AG04449 (cell line): ENCODE measurements at regions not wholly inside any gene's neighbourhood (a gene's known extent, or its start where the extent isn't known, plus 50 kb on each side); places are given as distances from the start of the nearest gene placed in this dataset.

Experiments used
- CTCF ChIA-PET: fragments of 350-600 bp; formaldehyde crosslinking; extraction: SDS; loops from one replicate; lab custom pipeline; 2021; ENCODE audit warnings: antibody characterized with exemption; lab: Yijun Ruan, JAX
- POLR2A ChIA-PET: fragments of 400-600, 350-600 bp; formaldehyde crosslinking; extraction: SDS; loops from one replicate; lab custom pipeline; 2020; ENCODE audit warnings: antibody characterized with exemption, inconsistent platforms; lab: Yijun Ruan, JAX
- DNase-seq: peaks from one replicate; pipeline ENCODE4 v3.0.0-alpha.2; 2010; ENCODE audit warnings: low read depth, low spot score
- H3K4me3 ChIP-seq: 2 replicates; pipeline ENCODE4 v1.5.1; 2011; ENCODE audit warnings: low read depth, mild to moderate bottlenecking, control low read depth, low read length
- TF ChIP-seq, protein P1 (sequence below): IDR thresholded peaks from one replicate; pipeline ENCODE4 v1.5.1; 2011; ENCODE audit warnings: mild to moderate bottlenecking, moderate library complexity, low read length, control low read depth, inconsistent platforms; ENCODE audit not compliant: insufficient read depth; ENCODE audit errors: missing control alignments

DNA sequence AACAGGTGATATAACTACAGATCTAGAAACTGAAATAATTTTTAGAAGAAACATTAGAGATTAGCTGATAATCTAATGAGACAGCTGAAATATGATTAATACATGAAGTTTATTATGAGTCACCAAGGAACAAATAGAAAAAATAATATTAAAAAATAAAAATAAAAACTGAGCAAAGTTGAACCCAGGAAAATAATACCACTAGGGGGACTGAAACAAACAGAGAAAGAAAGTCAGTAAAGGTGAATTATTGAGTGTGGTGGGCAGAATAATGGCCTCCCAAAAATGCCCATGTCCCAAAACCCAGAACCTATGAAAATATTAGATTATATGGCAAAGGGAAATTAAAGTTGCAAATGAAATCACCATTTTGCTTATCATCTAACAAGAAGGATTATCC is 820.7 kb upstream of the INTU start:
- ChIA-PET POLR2A (no interaction called here), CTCF (no interaction called here)
- TF ChIP-seq, protein P1, sequence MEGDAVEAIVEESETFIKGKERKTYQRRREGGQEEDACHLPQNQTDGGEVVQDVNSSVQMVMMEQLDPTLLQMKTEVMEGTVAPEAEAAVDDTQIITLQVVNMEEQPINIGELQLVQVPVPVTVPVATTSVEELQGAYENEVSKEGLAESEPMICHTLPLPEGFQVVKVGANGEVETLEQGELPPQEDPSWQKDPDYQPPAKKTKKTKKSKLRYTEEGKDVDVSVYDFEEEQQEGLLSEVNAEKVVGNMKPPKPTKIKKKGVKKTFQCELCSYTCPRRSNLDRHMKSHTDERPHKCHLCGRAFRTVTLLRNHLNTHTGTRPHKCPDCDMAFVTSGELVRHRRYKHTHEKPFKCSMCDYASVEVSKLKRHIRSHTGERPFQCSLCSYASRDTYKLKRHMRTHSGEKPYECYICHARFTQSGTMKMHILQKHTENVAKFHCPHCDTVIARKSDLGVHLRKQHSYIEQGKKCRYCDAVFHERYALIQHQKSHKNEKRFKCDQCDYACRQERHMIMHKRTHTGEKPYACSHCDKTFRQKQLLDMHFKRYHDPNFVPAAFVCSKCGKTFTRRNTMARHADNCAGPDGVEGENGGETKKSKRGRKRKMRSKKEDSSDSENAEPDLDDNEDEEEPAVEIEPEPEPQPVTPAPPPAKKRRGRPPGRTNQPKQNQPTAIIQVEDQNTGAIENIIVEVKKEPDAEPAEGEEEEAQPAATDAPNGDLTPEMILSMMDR = no peak
- no peak overlapping the region for H3K4me3 ChIP-seq
- DNase-seq = no peak

DNA sequence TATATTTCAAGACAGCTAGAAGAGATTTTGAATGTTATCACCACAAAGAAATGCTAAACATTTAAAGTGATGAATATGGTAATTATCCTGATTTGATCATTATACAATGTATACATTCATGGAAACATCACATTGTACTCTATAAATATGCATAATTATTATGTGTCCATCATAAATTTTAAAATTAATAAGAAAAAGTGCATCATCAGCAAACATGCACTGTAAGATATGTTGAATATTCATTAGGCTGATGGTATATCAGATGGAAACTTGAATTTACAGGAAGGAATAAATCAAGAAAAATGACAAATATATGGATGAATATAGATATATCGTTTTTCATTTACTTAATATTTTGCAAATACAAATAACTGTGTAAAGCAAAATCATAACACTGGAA is 812.1 kb upstream of the INTU start:
- no peak overlapping the region for H3K4me3 ChIP-seq
- TF ChIP-seq, protein P1 = no peak
- DNase-seq = no peak
- ChIA-PET CTCF (no interaction called here), POLR2A (no interaction called here)

DNA sequence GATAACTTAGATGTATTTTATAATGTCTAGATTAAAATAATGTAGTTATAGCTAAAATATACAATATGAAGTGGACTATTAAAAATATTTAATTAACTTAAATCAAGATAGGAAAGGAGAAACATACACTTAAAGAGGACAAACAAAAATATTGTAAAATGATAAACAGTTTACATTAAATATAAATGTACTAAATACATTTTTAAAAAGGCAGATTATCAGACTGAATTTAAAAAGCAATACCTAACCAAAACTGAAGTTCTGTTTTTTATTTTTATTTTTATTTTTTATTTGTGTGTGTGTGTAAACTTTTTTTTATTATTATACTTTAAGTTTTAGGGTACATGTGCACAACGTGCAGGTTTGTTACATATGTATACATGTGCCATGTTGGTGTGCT is 811.6 kb upstream of the INTU start:
- ChIA-PET POLR2A (no interaction called here), CTCF (no interaction called here)
- no peak overlapping the region for H3K4me3 ChIP-seq
- TF ChIP-seq, protein P1 = no peak
- no peak for DNase-seq

DNA sequence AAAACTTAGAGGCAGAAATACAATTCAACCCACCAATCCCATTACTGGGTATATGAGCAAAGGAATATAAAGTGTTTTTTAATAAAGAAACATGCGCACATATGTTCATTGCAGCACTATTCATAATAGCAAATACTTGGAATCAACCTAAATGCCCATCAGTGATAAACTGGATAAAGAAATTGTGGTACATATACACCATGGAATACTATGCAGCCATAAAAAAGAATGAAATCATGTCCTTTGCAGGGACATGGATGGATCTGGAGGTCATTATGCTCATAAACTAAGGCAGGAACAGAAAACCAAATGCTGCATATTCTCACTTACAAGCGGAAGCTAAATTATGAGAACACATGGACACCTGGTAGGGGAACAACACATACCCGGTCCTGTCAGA is 807.7 kb upstream of the INTU start:
- no peak for DNase-seq
- ChIA-PET CTCF (no interaction called here), POLR2A (no interaction called here)
- H3K4me3 ChIP-seq = no peak overlapping the region
- TF ChIP-seq, protein P1 = no peak

DNA sequence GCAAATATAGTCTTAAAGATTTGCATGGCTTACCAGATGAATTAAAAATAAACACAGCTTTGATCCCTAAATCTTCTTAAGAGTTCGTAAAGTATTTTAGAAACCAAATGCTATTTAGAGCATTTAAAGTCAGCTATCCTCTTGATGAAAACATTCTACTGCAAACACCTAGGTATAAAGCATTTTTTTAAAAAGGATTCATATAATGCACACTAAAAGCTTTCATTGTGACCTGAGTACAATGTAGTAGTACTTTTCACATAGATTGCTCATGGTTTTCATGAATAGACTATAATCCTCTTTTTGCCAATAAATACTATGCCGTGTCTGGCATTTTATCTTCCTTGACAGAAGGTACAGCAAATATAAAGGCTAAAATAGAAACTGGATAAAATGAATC is 805.1 kb upstream of the INTU start:
- TF ChIP-seq, protein P1 = no peak
- CTCF ChIA-PET = no interaction called here
- H3K4me3 ChIP-seq = no peak overlapping the region
- no peak for DNase-seq
- POLR2A ChIA-PET = no interaction called here

DNA sequence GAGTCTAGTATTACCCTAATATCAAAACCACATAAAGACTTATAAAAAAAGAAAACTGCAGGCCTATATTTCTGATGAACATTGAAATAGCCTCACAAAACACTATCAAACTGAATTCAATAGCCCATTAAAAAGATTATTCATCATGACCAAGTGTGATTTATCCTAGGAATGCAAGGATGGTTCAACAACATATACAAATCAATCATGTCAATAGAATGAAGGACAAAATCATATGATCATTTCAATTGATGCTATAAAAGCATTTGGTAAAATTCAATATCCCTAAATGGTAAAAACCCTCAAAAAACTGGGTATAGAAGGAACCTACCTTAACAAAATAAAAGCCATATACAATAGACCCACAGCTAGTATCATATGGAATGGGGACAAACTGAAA is 797.9 kb upstream of the INTU start:
- no peak for DNase-seq
- ChIA-PET POLR2A (no interaction called here), CTCF (no interaction called here)
- TF ChIP-seq, protein P1 = no peak
- no peak overlapping the region for H3K4me3 ChIP-seq
